Common myeloid progenitor, CD34-positive (primary cell): ENCODE measurements at regions not wholly inside any gene's neighbourhood (a gene's known extent, or its start where the extent isn't known, plus 50 kb on each side); places are given as distances from the start of the nearest gene placed in this dataset.

ENCODE experiments used
- CTCF ChIA-PET: fragments of 350-600 bp; sonication (Branson Sonifier 250); formaldehyde crosslinking; loops from one replicate; lab custom pipeline; 2021; ENCODE audit warnings: antibody characterized with exemption; lab: Charles Lee
- POLR2A ChIA-PET: fragments of 350-600 bp; sonication (Branson Sonifier 250); formaldehyde crosslinking; loops from one replicate; lab custom pipeline; 2021; ENCODE audit warnings: antibody characterized with exemption; lab: Charles Lee
- DNase-seq, 3 donors: peaks; one replicate each; pipeline versions ENCODE4 v3.0.0 to v3.0.0-alpha.2; 2013
- H3K27ac ChIP-seq, 2 experiments: 1 replicate in 1 of 2; 2 replicates in 1 of 2; pipeline ENCODE4 v1.7.0; 2013; ENCODE audit warnings: inconsistent platforms in 2 of 2, low read length in 2 of 2, mild to moderate bottlenecking in 2 of 2, low read depth in 1 of 2, moderate library complexity in 1 of 2; ENCODE audit not compliant: severe bottlenecking in 2 of 2, insufficient read depth in 1 of 2, poor library complexity in 1 of 2
- H3K27me3 ChIP-seq, 5 experiments: replicated peaks in 2 of 5; 1 replicate in 3 of 5; 2 replicates in 2 of 5; pipeline versions ENCODE4 v1.6.1 to v1.7.0; 2013; ENCODE audit warnings: low read length in 4 of 5, mild to moderate bottlenecking in 2 of 5, moderate library complexity in 2 of 5, inconsistent platforms in 1 of 5; ENCODE audit not compliant: insufficient read depth in 5 of 5, control insufficient read depth in 4 of 5
- H3K36me3 ChIP-seq, 4 experiments: 1 replicate in 2 of 4; 2 replicates in 2 of 4; pipeline versions ENCODE4 v1.6.1 to v1.7.0; 2013; ENCODE audit warnings: low read length in 3 of 4, control low read depth in 1 of 4, mild to moderate bottlenecking in 1 of 4; ENCODE audit not compliant: control insufficient read depth in 4 of 4, insufficient read depth in 4 of 4
- H3K4me1 ChIP-seq, 4 experiments: 1 replicate in 3 of 4; 2 replicates in 1 of 4; pipeline versions ENCODE4 v1.6.1 to v1.7.1; 2013; ENCODE audit warnings: low read length in 3 of 4, mild to moderate bottlenecking in 3 of 4, control low read depth in 1 of 4, inconsistent platforms in 1 of 4, moderate library complexity in 1 of 4; ENCODE audit not compliant: control insufficient read depth in 4 of 4, insufficient read depth in 4 of 4; ENCODE audit errors: control extremely low read depth in 1 of 4
- H3K4me3 ChIP-seq, 7 experiments: 1 replicate in 4 of 7; 2 replicates in 3 of 7; pipeline versions ENCODE4 v1.5.1 to v1.7.0; 2013; ENCODE audit warnings: mild to moderate bottlenecking in 7 of 7, low read length in 6 of 7, moderate library complexity in 6 of 7, inconsistent platforms in 2 of 7, low read depth in 2 of 7, control low read depth in 1 of 7; ENCODE audit not compliant: insufficient read depth in 4 of 7, control insufficient read depth in 1 of 7; ENCODE audit errors: extremely low read depth in 1 of 7
- H3K9me3 ChIP-seq, 5 experiments: 1 replicate in 4 of 5; 2 replicates in 1 of 5; pipeline versions ENCODE4 v1.6.1 to v1.7.1; 2013; ENCODE audit warnings: low read length in 4 of 5, mild to moderate bottlenecking in 2 of 5, inconsistent platforms in 1 of 5, low read depth in 1 of 5, moderate library complexity in 1 of 5; ENCODE audit not compliant: control insufficient read depth in 4 of 5, insufficient read depth in 2 of 5; ENCODE audit errors: control extremely low read depth in 1 of 5
- WGBS: methylation state at CpG from one replicate; pipeline ENCODE4 v1.1.5; 2013; ENCODE audit not compliant: insufficient coverage; 5-methylcytosine and 5-hydroxymethylcytosine counted together

GRCh38 chr14:105866841-105867321 is 340.5 kb downstream of the TMEM121 start:
- Histone ChIP-seq H3K4me3 (peak overlapping the region in 5 of 7 experiments; percentile 2 to 90 (median 84)), H3K27ac (peak overlapping the region in 1 of 2 experiments; percentile 75), H3K27me3 (no peaks in the 10 kb centered on the region), H3K36me3 (peaks cover 0 to 11% (median 7%) of the 10 kb centered on the region in 4 experiments), H3K9me3 (no peaks in the 10 kb centered on the region), H3K4me1 (peaks cover 0 to 69% (median 44%) of the 10 kb centered on the region in 4 experiments)
- DNase-seq, result no peak
- WGBS, result 93% methylated on average over 3 of the region's 12 CpGs
- ChIA-PET POLR2A (no interaction called here), CTCF (interaction anchor here (0.9 to 1.5 kb wide), 2 partner anchors 8 to 13 kb away, joined by 3 to 5 read pairs; no protein-coding TSS in a partner anchor)

- H3K4me1 ChIP-seq, result peaks cover 0 to 59% (median 38%) of the 10 kb centered on the region in 4 experiments
- H3K9me3 ChIP-seq, result no peaks in the 10 kb centered on the region
- peaks cover 0 to 7% (median 3%) of the 10 kb centered on the region in 4 experiments for H3K36me3 ChIP-seq
- CTCF ChIA-PET, result interaction anchor here (0.8 to 1.5 kb wide), 3 partner anchors 9 to 31 kb away, joined by 3 to 5 read pairs (median 5); no protein-coding TSS in a partner anchor
- no peak for DNase-seq
- WGBS, result 92% methylated on average over 23 of the region's 29 CpGs
- H3K4me3 ChIP-seq, result peak overlapping the region in 2 of 7 experiments; percentile 28
- no peaks in the 10 kb centered on the region for H3K27me3 ChIP-seq
- POLR2A ChIA-PET, result interaction anchor here (1.0 kb wide), 1 partner anchor 12 kb away, joined by 4 read pairs; no protein-coding TSS in a partner anchor
- H3K27ac ChIP-seq, result no peak overlapping the region
These were observed 341.7 kb downstream of the TMEM121 start for GRCh38 chr14:105867961-105868599.

- Histone ChIP-seq H3K36me3 (no peaks in the 10 kb centered on the region), H3K4me1 (peaks cover 0 to 34% (median 20%) of the 10 kb centered on the region in 4 experiments), H3K27ac (no peak overlapping the region), H3K27me3 (no peaks in the 10 kb centered on the region), H3K9me3 (no peaks in the 10 kb centered on the region), H3K4me3 (no peak overlapping the region)
- ChIA-PET POLR2A (no interaction called here), CTCF (interaction anchor here (1.2 to 1.7 kb wide), 3 partner anchors 8 to 71 kb away, joined by 3 to 4 read pairs (median 3); no protein-coding TSS in a partner anchor)
- no peak for DNase-seq
- WGBS, result 100% methylated on average over 1 of the region's 3 CpGs
These were observed 345.2 kb downstream of the TMEM121 start for GRCh38 chr14:105871590-105871989.

- CTCF ChIA-PET, result interaction anchor here (1.7 kb wide), 1 partner anchor 9 kb away, joined by 5 read pairs; no protein-coding TSS in a partner anchor
- H3K4me1 ChIP-seq, result peaks cover 0 to 43% (median 34%) of the 10 kb centered on the region in 4 experiments
- POLR2A ChIA-PET, result no interaction called here
- WGBS, result no CpG with 5 or more reads among the region's 4 CpGs
- no peak for DNase-seq
- no peaks in the 10 kb centered on the region for H3K9me3 ChIP-seq
- no peaks in the 10 kb centered on the region for H3K27me3 ChIP-seq
- no peaks in the 10 kb centered on the region for H3K36me3 ChIP-seq
- no peak overlapping the region for H3K27ac ChIP-seq
- no peak overlapping the region for H3K4me3 ChIP-seq
These were observed 347.6 kb downstream of the TMEM121 start for GRCh38 chr14:105873870-105874512.

GRCh38 chr14:105876158-105876557 is 349.8 kb downstream of the TMEM121 start:
- CTCF ChIA-PET, result interaction anchor here (0.7 to 1.6 kb wide), 4 partner anchors 11 to 44 kb away, joined by 3 to 8 read pairs (median 4); no protein-coding TSS in a partner anchor
- peaks cover 0 to 5% (median 0%) of the 10 kb centered on the region in 4 experiments for H3K36me3 ChIP-seq
- peak in 2 of 3 donors; percentile 73 to 74 for DNase-seq
- peaks cover 0 to 54% (median 48%) of the 10 kb centered on the region in 4 experiments for H3K4me1 ChIP-seq
- no peaks in the 10 kb centered on the region for H3K27me3 ChIP-seq
- H3K9me3 ChIP-seq, result no peaks in the 10 kb centered on the region
- no peak overlapping the region for H3K27ac ChIP-seq
- POLR2A ChIA-PET, result no interaction called here
- WGBS, result 82% methylated on average over 3 of the region's 4 CpGs
- no peak overlapping the region for H3K4me3 ChIP-seq

GRCh38 chr14:105876829-105877228 is 350.4 kb downstream of the TMEM121 start:
- ChIA-PET POLR2A (interaction anchor here (0.6 to 0.7 kb wide), 2 partner anchors 8 to 15 kb away, joined by 3 read pairs; no protein-coding TSS in a partner anchor), CTCF (interaction anchor here (1.3 to 2.0 kb wide), 3 partner anchors 8 to 15 kb away, joined by 5 to 8 read pairs (median 8); no protein-coding TSS in a partner anchor)
- Histone ChIP-seq H3K4me1 (peaks cover 0 to 59% (median 52%) of the 10 kb centered on the region in 4 experiments), H3K36me3 (peaks cover 0 to 10% (median 1%) of the 10 kb centered on the region in 4 experiments), H3K27me3 (no peaks in the 10 kb centered on the region), H3K27ac (no peak overlapping the region), H3K9me3 (no peaks in the 10 kb centered on the region), H3K4me3 (no peak overlapping the region)
- no peak for DNase-seq
- WGBS, result 99% methylated on average over 8 of the region's 8 CpGs
